H1 (cell line): ENCODE measurements at regions not wholly inside any gene's neighbourhood (a gene's known extent, or its start where the extent isn't known, plus 50 kb on each side); places are given as distances from the start of the nearest gene placed in this dataset.

ENCODE experiments used
- CTCF ChIA-PET: fragments of 300-600 bp; sonication (Branson Sonifier 250); formaldehyde crosslinking; loops from one replicate; lab custom pipeline; 2021; ENCODE audit not compliant: partially characterized antibody; lab: Charles Lee
- POLR2A ChIA-PET: fragments of 300-600 bp; sonication (Branson Sonifier 250); formaldehyde crosslinking; loops from one replicate; lab custom pipeline; 2021; ENCODE audit warnings: inconsistent platforms; ENCODE audit not compliant: partially characterized antibody; lab: Charles Lee
- DNase-seq, 2 experiments: peaks; one replicate each; pipeline versions ENCODE4 v3.0.0 to v3.0.0-alpha.2; 2010 to 2022; ENCODE audit warnings: low spot score in 2 of 2, low read depth in 1 of 2, mixed read lengths in 1 of 2
- FAIRE-seq: peaks from 2 replicates; lab custom pipeline; 2011; peaks lifted over from hg19 to GRCh38; lab: Jason Lieb, UNC
- H2AFZ ChIP-seq: 2 replicates; pipeline ENCODE4 v1.8.1; 2012; ENCODE audit warnings: low read length, inconsistent platforms
- H2AK5ac ChIP-seq: 2 replicates; pipeline ENCODE4 v1.6.1; 2013; ENCODE audit warnings: low read depth, low read length
- H2BK120ac ChIP-seq: replicated peaks from 2 replicates; pipeline ENCODE3; 2013; ENCODE audit warnings: low read depth, low read length, inconsistent platforms
- H2BK12ac ChIP-seq: 2 replicates; pipeline ENCODE4 v1.6.1; 2013; ENCODE audit warnings: low read depth, low read length
- H2BK15ac ChIP-seq: 2 replicates; pipeline ENCODE4 v1.6.1; 2013; ENCODE audit warnings: low read length
- H2BK20ac ChIP-seq: 2 replicates; pipeline ENCODE4 v1.6.1; 2013; ENCODE audit warnings: low read length
- H2BK5ac ChIP-seq: 2 replicates; pipeline ENCODE4 v1.6.1; 2013; ENCODE audit warnings: low read depth, low read length
- H3K14ac ChIP-seq: 2 replicates; pipeline ENCODE4 v1.6.1; 2013; ENCODE audit warnings: inconsistent platforms; ENCODE audit not compliant: insufficient read length
- H3K18ac ChIP-seq: 2 replicates; pipeline ENCODE4 v1.6.1; 2013; ENCODE audit warnings: low read length; ENCODE audit errors: extremely low read depth
- H3K23ac ChIP-seq: 2 replicates; pipeline ENCODE4 v1.6.1; 2013; ENCODE audit warnings: inconsistent platforms; ENCODE audit not compliant: insufficient read length
- H3K23me2 ChIP-seq: 2 replicates; pipeline ENCODE4 v1.6.1; 2013; ENCODE audit warnings: low read depth, low read length
- H3K27ac ChIP-seq: 2 replicates; pipeline ENCODE4 v1.6.1; 2011; ENCODE audit warnings: low read depth, low read length, inconsistent platforms
- H3K27me3 ChIP-seq, 4 experiments: replicated peaks in 1 of 4; 1 replicate in 1 of 4; 2 replicates in 3 of 4; pipeline versions ENCODE4 v1.6.1 to v1.8.1; 2011 to 2013; ENCODE audit warnings: low read length in 3 of 4, mild to moderate bottlenecking in 3 of 4, inconsistent platforms in 2 of 4, mixed read lengths in 2 of 4, moderate library complexity in 1 of 4; ENCODE audit not compliant: control insufficient read depth in 3 of 4, insufficient read depth in 3 of 4; ENCODE audit errors: extremely low read depth in 1 of 4
- H3K36me3 ChIP-seq, 4 experiments: 2 replicates each; pipeline versions ENCODE4 v1.6.1 to v1.8.1; 2011 to 2013; ENCODE audit warnings: mild to moderate bottlenecking in 4 of 4, low read length in 3 of 4, moderate library complexity in 2 of 4, control low read depth in 1 of 4, inconsistent platforms in 1 of 4; ENCODE audit not compliant: insufficient read depth in 4 of 4, control insufficient read depth in 2 of 4
- H3K4ac ChIP-seq: replicated peaks from 2 replicates; pipeline ENCODE3; 2013; ENCODE audit warnings: low read length, low read depth, mixed read lengths, inconsistent platforms; ENCODE audit not compliant: insufficient read length
- H3K4me1 ChIP-seq, 4 experiments: replicated peaks in 1 of 4; 1 replicate in 1 of 4; 2 replicates in 3 of 4; pipeline versions ENCODE4 v1.6.1 to v1.8.1; 2011 to 2013; ENCODE audit warnings: low read length in 3 of 4, inconsistent platforms in 2 of 4, mixed read lengths in 1 of 4; ENCODE audit not compliant: insufficient read depth in 4 of 4, control insufficient read depth in 3 of 4
- H3K4me2 ChIP-seq, 2 experiments: 2 replicates each; pipeline versions ENCODE4 v1.6.1 to v1.8.1; 2011 to 2013; ENCODE audit warnings: low read depth in 2 of 2, low read length in 2 of 2, control low read depth in 1 of 2, inconsistent platforms in 1 of 2, mild to moderate bottlenecking in 1 of 2; ENCODE audit not compliant: insufficient read depth in 1 of 2
- H3K4me3 ChIP-seq, 4 experiments: fragments of 200-600, 300-600 bp in 1 of 4; sonication (generic), shearing (Covaris generic), sonication (Bioruptor Twin) in 1 of 4; 2 replicates each; pipeline versions ENCODE4 v1.5.1 to v1.8.1; 2011 to 2016; ENCODE audit warnings: low read length in 4 of 4, low read depth in 3 of 4, control low read depth in 2 of 4, inconsistent platforms in 2 of 4, mild to moderate bottlenecking in 2 of 4, mixed read lengths in 1 of 4, moderate library complexity in 1 of 4; ENCODE audit not compliant: insufficient read depth in 2 of 4; ENCODE audit errors: extremely low read depth in 1 of 4
- H3K56ac ChIP-seq: replicated peaks from 2 replicates; pipeline ENCODE3; 2013; ENCODE audit warnings: low read depth, mild to moderate bottlenecking, mixed read lengths, low read length, inconsistent platforms; ENCODE audit not compliant: insufficient read length
- H3K79me1 ChIP-seq: 2 replicates; pipeline ENCODE4 v1.6.1; 2013; ENCODE audit warnings: low read depth, low read length, control low read depth
- H3K79me2 ChIP-seq, 2 experiments: 2 replicates each; pipeline versions ENCODE4 v1.6.1 to v1.8.1; 2012 to 2013; ENCODE audit warnings: low read length in 2 of 2, mild to moderate bottlenecking in 2 of 2, inconsistent platforms in 1 of 2; ENCODE audit not compliant: insufficient read depth in 2 of 2, control insufficient read depth in 1 of 2
- H3K9ac ChIP-seq, 4 experiments: replicated peaks in 1 of 4; 1 replicate in 1 of 4; 2 replicates in 3 of 4; pipeline versions ENCODE4 v1.6.1 to v1.8.1; 2011 to 2013; ENCODE audit warnings: low read depth in 3 of 4, low read length in 3 of 4, control low read depth in 2 of 4, mild to moderate bottlenecking in 2 of 4, moderate library complexity in 2 of 4, inconsistent platforms in 1 of 4; ENCODE audit errors: extremely low read depth in 1 of 4
- H3K9me3 ChIP-seq, 2 experiments: 2 replicates each; pipeline versions ENCODE4 v1.6.1 to v1.8.1; 2012 to 2013; ENCODE audit warnings: mild to moderate bottlenecking in 2 of 2, moderate library complexity in 2 of 2, control low read depth in 1 of 2, inconsistent platforms in 1 of 2, low read depth in 1 of 2, low read length in 1 of 2, mixed read lengths in 1 of 2; ENCODE audit not compliant: insufficient read depth in 2 of 2
- H4K20me1 ChIP-seq, 2 experiments: replicated peaks in 1 of 2; 2 replicates each; pipeline versions ENCODE3 to v1.8.1; 2011 to 2013; ENCODE audit warnings: inconsistent platforms in 2 of 2, low read length in 2 of 2, mild to moderate bottlenecking in 1 of 2; ENCODE audit not compliant: insufficient read depth in 2 of 2, control insufficient read depth in 1 of 2
- H4K5ac ChIP-seq: 2 replicates; pipeline ENCODE4 v1.6.1; 2013; ENCODE audit warnings: low read length, low read depth, mixed read lengths, inconsistent platforms; ENCODE audit not compliant: insufficient read length
- H4K8ac ChIP-seq: 2 replicates; pipeline ENCODE4 v1.8.0; 2013; ENCODE audit warnings: mild to moderate bottlenecking, moderate library complexity, low read length, inconsistent platforms; ENCODE audit not compliant: insufficient read depth; ENCODE audit errors: extremely low read depth
- H4K91ac ChIP-seq: replicated peaks from 2 replicates; pipeline ENCODE3; 2013; ENCODE audit warnings: low read length, mixed read lengths, inconsistent platforms; ENCODE audit not compliant: insufficient read length
- SP1 ChIP-seq: IDR thresholded peaks from 2 replicates; pipeline ENCODE4 v1.6.1; 2011; ENCODE audit warnings: low read depth, low read length
- TCF12 ChIP-seq: IDR thresholded peaks from 2 replicates; pipeline ENCODE4 v1.6.1; 2011; ENCODE audit warnings: low read depth, mild to moderate bottlenecking, low read length
- WGBS, 2 experiments: shearing (Covaris generic) in 1 of 2; methylation state at CpG; one replicate each; pipeline versions ENCODE4 v1.1.6 to v1.1.7; 2013 to 2015; ENCODE audit warnings: low lambda C conversion rate in 2 of 2, mixed read lengths in 2 of 2, inconsistent platforms in 1 of 2, low coverage in 1 of 2, missing lambda C conversion rate in 1 of 2; ENCODE audit not compliant: insufficient replicate concordance in 2 of 2, insufficient coverage in 1 of 2, insufficient read length in 1 of 2; ENCODE audit errors: extremely low coverage in 1 of 2, missing lambda C conversion rate in 1 of 2; 5-methylcytosine and 5-hydroxymethylcytosine counted together

DNA sequence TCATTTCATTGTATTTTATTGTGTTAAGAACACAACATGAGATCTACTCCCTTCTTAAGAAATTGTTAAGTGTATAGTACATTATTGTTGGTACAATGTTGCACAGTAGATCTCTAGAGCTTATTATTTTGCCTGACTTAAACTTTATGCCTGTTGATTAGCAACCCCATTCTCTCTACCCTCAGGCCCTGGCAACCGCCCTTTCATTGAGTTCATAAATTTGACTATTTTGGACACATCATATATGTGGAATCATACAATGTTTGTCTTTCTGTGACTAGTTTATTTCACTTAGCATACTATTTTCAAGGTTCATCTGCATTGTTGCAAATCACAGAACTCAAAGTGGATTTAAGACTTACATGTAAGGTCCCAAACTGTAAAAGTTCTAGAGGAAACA is 222.1 kb downstream of the IL15 start:
- Histone ChIP-seq H3K27me3 (no peaks in the 10 kb centered on the region), H2AK5ac (no peak overlapping the region), H2BK12ac (no peak overlapping the region), H3K27ac (no peak overlapping the region), H3K4me1 (no peaks in the 10 kb centered on the region), H3K14ac (no peak overlapping the region), H3K4me2 (no peak overlapping the region), H3K56ac (no peak overlapping the region), H2BK120ac (no peak overlapping the region), H3K4ac (no peak overlapping the region), H4K20me1 (no peaks in the 10 kb centered on the region), H3K18ac (no peak overlapping the region), H3K4me3 (no peak overlapping the region), H3K23me2 (no peaks in the 10 kb centered on the region), H3K9me3 (peaks cover 6 to 8% of the 10 kb centered on the region in 2 experiments; a peak in 2 of 4 replicates), H3K9ac (no peak overlapping the region), H3K79me2 (no peaks in the 10 kb centered on the region), H2AFZ (no peak overlapping the region), H2BK15ac (no peak overlapping the region), H3K79me1 (no peaks in the 10 kb centered on the region), H4K5ac (no peak overlapping the region), H3K23ac (no peak overlapping the region), H4K91ac (no peak overlapping the region), H4K8ac (no peak overlapping the region), H2BK20ac (no peak overlapping the region), H2BK5ac (no peak overlapping the region), H3K36me3 (no peaks in the 10 kb centered on the region; a peak in 1 of 8 replicates)
- 86% methylated on average over 1 of the region's 1 CpG; no CpG with 5 or more reads in 1 of the 2 experiments for WGBS, 2 experiments
- ChIA-PET CTCF (interaction anchor here (0.9 to 1.0 kb wide), 2 partner anchors 170 to 521 kb away, joined by 3 read pairs; no protein-coding TSS in a partner anchor), POLR2A (no interaction called here)
- FAIRE-seq = no peak
- DNase-seq = no peak
- no peak for TF ChIP-seq TCF12
- no peak for TF ChIP-seq SP1
